Daoy (cell line): ENCODE measurements at regions not wholly inside any gene's neighbourhood (a gene's known extent, or its start where the extent isn't known, plus 50 kb on each side); places are given as distances from the start of the nearest gene placed in this dataset.

Experiments used
- DNase-seq: peaks from one replicate; pipeline ENCODE4 v3.0.0-alpha.2; 2015; ENCODE audit warnings: low read depth

DNA sequence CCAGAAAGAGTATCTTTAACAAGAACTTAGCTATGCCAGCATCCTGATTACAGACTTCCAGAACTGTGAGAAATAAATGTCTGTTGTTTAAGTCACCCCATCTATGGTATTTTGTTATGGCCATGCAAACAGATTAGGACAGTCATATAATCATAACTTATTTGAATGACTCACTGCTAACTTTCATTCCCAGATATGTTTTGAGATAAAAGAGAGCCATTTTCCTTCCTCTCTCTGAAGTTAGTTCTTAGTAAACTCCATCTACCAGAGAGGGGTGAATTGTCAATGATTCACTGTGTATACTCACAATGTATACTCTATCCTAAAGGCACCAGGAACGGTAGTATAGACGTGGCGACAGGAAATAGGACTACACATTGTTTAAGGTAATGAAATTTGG is 179.4 kb upstream of the DPH6 start:
- DNase-seq, result no peak

GRCh38 chr15:35727627-35728026 is 181.7 kb upstream of the DPH6 start:
- DNase-seq, result no peak

DNA sequence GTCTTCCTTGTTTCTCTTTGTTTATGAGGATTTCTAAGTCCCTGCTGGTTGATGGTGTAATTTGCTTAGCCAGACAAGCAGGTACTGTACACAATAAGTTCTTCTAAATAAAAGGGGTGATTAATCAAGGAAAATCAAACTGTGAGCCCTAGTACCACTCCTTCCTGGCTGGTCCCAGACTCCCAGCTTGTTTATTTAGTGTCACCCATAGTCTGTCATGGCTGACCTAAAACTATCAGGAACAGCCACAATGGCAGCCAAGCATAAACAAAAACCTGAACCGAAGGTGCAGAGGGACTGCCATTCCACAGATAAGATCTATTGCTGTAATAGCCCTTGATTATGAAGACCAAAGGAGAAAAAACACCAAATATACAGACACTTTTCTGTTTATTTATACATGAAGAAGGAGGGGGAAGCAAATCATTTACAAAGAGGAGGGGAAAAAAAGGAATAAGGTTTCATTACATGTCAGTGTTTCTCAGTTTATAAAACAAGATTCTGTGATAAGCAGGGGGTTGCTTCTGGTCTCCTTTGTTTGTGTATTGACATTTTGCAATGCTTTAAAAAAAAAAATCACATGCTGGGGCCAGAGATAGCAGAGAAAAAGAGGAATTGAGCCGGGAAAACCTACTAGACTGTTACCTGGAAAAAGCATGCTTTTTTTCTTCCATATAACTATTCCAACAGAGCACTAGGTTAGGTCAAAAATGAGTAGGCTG is 182.4 kb upstream of the DPH6 start:
- DNase-seq, result no peak

GRCh38 chr15:35736150-35736549 is 190.2 kb upstream of the DPH6 start:
- no peak for DNase-seq

DNA sequence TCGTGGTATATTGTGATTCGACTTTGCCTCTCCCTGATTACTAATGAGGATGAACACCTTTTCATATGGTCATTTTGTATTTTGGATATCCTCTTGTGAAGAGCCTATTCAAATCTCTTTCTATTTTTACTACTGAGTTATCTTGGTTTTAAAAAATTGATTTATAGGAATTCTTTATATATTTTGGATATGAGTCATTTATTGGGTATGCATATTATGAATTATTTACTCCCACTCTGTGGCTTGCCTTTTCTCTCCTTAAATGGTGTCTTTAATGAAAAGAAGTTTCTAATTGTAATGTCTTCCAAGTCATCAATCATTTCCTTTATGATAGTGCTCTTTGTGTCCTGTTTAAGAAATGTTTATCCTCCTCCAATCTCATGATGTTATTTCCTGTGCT is 191.5 kb upstream of the DPH6 start:
- DNase-seq, result no peak

GRCh38 chr15:35738370-35738769 is 192.4 kb upstream of the DPH6 start:
- DNase-seq, result peak; percentile 76

DNA sequence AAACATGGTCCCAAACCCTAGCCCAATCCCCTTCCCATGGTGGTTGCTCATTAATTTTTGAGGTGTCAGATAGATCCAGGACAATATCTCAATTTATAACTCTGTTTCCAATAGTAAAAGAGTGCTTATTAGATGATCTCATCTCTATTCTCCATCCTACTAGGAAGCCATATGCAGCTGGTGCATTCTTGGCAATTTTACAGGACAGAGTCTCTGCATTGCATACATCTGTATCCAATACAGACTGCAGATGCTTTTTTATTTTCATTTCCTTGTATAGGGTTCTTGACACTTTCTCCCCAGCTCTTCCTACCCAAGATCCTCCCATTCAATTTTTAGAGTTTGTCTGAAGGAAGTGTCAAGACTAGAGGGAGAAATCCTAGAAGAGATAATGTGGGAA is 194.8 kb upstream of the DPH6 start:
- no peak for DNase-seq

DNA sequence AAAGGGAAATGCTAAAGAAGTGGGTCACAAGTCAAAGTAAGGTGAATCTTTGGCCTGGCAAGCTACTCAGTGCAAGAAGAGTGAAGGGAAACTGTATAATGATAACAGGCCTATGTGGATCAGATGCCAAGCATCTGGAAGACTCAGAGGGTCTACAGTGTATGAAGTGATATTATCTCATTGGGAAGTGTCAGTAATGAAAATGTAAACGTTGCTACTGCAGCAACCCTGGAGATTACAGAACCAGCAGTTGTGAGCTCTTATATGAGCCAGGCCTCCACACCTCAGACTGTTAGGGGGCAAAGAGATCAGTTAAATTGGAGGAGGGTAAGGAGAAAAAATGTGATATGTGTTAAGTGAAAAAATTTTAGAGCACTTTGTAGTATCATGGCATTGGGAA is 195.4 kb upstream of the DPH6 start:
- no peak for DNase-seq

DNA sequence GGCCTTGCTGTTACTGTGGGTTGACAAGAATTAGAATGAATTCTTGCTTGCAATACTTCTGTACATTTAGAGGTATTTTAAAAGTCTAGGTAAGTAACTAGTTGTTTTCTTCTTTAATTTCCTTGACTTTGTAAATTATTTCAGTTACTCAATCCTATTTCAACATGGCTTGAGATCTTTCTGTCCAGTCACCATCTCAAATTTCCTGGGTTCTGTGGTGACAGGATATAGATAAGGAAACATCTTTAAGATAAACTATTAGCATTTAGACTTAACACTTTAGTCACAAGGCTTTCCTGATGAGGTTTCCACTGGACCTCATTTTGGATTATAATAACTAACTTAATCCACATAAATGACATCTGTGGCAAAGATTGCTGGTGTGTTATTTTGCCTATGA is 195.9 kb upstream of the DPH6 start:
- no peak for DNase-seq

- no peak for DNase-seq
Measured at GRCh38 chr15:35743321-35743720, 197.4 kb upstream of the DPH6 start.

- peak; percentile 28 for DNase-seq
Measured at GRCh38 chr15:35746121-35746520, 200.2 kb upstream of the DPH6 start.

DNA sequence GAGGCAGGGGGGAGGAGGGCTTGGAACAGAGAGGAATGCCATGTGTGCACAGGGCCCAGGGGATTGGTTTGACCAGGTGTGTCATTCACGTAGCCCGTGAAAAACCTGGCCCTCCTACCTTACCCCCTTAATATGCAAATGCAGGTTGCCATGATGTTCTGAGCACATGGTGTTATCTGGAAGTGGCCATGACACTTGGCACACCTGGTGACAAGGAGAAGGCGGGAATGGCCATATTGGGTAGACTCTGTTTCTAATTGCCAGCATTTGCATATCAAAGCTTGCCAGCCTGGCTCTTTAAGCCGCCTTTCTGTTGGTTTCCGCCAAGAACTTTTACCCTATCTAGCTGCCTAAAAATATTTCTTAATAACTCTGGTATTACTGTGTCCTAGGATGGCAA is 202.1 kb upstream of the DPH6 start:
- DNase-seq, result no peak

GRCh38 chr15:35750051-35750450 is 204.1 kb upstream of the DPH6 start:
- DNase-seq, result no peak

DNA sequence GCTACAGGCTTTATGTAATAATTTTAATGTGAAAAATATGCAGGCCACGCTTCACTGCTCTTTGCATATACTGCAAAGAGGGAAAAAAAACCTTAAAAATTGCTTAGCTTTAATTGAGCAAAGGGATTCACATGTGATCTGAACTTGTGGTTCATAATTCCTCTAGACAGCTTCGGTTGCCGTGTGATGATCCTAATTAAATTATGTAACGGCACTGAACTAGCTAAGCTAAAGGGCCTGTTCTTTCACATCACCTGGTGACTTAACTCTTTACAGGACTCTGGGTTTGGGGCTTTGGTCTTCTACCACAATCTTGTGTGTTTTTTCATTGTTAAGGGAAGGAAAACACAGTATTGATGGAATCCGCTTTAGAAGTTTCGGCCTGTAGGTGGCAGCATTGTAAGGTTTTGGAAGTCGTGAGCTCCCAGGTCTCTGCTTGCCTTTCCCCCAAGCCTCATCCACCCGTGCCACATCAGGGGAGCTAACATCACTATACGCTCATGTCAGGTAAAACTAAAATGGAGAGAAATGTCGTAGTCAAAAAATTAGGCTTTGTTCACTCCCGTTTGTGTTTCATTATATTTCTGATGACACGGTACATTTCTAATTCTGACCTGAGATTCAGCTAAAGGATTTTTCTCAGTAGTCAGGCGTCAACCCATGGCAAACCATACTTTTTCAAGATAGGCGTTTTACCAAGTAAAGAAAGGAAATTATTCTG is 205.6 kb upstream of the DPH6 start:
- peak; percentile 74 for DNase-seq

- DNase-seq, result no peak
Measured at GRCh38 chr15:35752134-35752466, 206.1 kb upstream of the DPH6 start.

GRCh38 chr15:35753486-35753885 is 207.5 kb upstream of the DPH6 start:
- peak; percentile 39 for DNase-seq

DNA sequence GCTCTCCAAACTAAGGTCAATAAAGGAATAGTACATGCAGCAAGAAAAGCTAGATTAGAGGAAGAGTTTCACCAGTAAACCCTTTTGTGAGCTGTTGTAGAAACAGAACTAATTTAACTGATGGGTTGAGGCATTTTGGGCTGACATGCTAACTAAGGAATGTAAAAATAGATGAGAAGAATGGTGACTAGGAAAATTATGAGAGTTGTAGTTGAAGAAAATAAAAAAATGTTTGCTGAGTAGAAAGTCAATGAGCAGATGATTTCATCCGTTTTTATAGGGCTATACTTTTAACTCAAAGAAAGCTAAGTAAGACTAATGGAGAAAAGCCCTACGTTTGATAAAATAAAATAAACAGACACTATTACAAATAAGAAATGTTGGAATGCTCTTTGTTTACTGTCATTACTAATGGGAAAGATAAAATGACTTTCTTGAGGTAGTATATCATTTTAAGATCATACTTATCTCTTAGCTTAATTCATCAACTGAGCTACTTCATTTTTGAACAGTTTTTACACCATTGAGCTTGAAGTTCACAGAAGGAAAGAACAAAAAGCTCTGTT is 209.4 kb upstream of the DPH6 start:
- DNase-seq, result no peak

GRCh38 chr15:35756623-35757022 is 210.7 kb upstream of the DPH6 start:
- DNase-seq, result no peak

DNA sequence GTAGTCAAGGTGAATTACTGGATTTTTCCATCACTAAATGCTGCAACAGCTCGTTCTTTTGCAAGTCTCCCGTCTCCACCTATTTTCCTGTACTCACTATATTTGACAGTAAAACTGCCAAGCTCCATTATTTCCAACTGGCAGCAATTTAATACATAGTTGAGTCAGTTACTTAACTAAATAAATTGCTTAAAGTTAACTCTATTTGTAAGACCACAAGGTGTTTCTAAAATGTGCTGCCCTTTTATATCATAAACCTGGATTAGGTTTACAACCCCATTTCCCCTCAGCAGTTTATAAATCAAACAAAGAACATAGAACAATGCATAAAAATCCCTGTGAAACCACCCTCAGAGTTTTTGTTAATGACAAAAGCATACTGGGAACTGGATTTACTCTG is 211.4 kb upstream of the DPH6 start:
- no peak for DNase-seq

GRCh38 chr15:35757765-35758164 is 211.8 kb upstream of the DPH6 start:
- DNase-seq, result no peak

DNA sequence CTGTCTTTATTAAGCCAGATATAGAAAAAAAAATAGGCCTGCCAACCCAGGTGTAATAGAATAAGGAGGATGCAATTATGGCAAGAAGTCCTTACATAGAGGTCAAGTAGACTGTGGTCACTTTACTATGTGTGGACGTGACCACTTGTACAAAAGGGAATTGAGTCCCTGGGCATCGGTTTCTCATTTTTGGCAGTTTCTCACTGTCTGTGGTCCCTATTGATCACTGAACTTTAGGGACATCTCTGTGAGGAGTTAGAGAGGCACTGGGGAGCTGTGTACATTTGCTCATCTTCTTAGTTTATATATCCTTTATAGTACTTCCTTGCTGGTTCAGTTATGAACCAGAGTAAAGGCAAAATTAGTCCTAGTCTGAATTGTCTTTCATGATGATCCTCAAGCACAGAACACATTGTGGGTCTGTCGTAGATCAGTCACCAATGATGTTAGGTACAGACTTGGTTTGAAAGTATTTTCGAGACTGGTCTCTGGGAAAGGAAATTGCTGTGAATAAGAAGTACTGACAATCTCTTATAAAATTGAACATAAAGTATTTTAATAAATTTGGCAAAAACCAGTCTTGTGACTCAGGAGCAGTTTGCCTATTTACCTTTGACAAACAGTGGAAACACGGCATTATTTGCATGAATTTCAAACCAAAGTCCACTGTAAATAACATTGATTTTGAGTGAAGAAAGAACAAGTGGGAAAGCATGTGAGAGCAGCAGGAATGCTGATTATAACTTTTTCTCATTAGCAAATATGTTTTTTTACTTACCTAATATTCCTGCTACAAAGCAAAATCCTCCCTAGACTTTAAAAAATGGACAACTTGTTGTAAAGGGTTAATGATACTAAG is 218.9 kb upstream of the DPH6 start:
- no peak for DNase-seq

GRCh38 chr15:35768949-35769348 is 223.0 kb upstream of the DPH6 start:
- peak; percentile 5 for DNase-seq

DNA sequence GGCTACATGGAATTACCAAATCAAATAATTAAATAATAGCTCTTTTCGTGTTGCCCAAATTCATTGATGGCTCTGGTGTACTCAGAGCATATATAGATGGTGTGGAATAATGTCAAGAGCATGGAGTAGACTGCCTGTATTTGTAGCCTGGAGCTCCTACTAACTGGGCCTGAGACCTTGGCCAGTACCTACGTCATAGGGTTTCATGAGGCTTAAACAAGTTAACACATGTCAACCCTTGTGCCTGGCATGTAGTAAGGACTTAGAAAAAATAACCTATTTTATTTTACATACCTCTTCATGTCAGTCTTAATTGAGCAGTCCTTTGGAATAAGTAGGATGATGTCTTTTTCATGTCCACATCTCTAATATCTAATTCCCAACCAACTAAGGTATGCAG is 223.7 kb upstream of the DPH6 start:
- DNase-seq, result no peak
